ENCODE measurements at regions not wholly inside any gene's neighbourhood (a gene's known extent, or its start where the extent isn't known, plus 50 kb on each side); places are given as distances from the start of the nearest gene placed in this dataset.
A peak's percentile ranks its signal among the peaks of the same experiment; 100 is the strongest.

GRCh38 chr4:130703211-130703935 is 1607.4 kb downstream of the C4orf33 start:
- Histone ChIP-seq H3K9ac (ENCODE audit: low read length) (no peak overlapping the region), H3K79me1 (ENCODE audit: low read length) (no peaks in the 10 kb centered on the region), H3K79me2 (ENCODE audit: control insufficient read depth, insufficient read depth, low read length) (no peaks in the 10 kb centered on the region), H3K36me3 (ENCODE audit: control insufficient read depth, insufficient read depth, low read length) (no peaks in the 10 kb centered on the region), H3K4ac (ENCODE audit: low read depth, low read length) (no peak overlapping the region), H4K8ac (ENCODE audit: low read depth, low read length) (peak overlapping the region; percentile 56), H3K4me3 (ENCODE audit: low read length) (no peak overlapping the region), H4K5ac (ENCODE audit: low read length) (no peak overlapping the region), H3K4me1 (ENCODE audit: control insufficient read depth, low read depth, low read length) (no peaks in the 10 kb centered on the region), H3K27ac (ENCODE audit: low read depth, low read length) (no peak overlapping the region), H3K56ac (ENCODE audit: low read length) (no peak overlapping the region), H3K18ac (ENCODE audit: low read length) (peak overlapping the region; percentile 51), H3K4me2 (ENCODE audit: low read length) (no peak overlapping the region), H3K23ac (ENCODE audit: low read length) (no peak overlapping the region), H2AK5ac (ENCODE audit: low read length) (no peak overlapping the region), H2BK15ac (replicated peaks; ENCODE audit: low read depth) (no peak overlapping the region), H3K27me3 (ENCODE audit: insufficient read depth, low read length, poor library complexity) (no peaks in the 10 kb centered on the region), H2BK120ac (ENCODE audit: low read depth, low read length) (no peak overlapping the region), H2BK5ac (ENCODE audit: low read length) (no peak overlapping the region)
- no peak for DNase-seq
- no CpG with 5 or more reads among the region's 8 CpGs for WGBS (ENCODE audit: extremely low coverage, insufficient coverage, low lambda C conversion rate)

GRCh38 chr4:130705023-130705422 is 1609.1 kb downstream of the C4orf33 start:
- H3K4me2 ChIP-seq (ENCODE audit: low read length): no peak overlapping the region
- H3K56ac ChIP-seq (ENCODE audit: low read length): no peak overlapping the region
- H3K4ac ChIP-seq (ENCODE audit: low read depth, low read length): no peak overlapping the region
- no peak overlapping the region for H3K9ac ChIP-seq (ENCODE audit: low read length)
- H3K4me1 ChIP-seq (ENCODE audit: control insufficient read depth, low read depth, low read length): no peaks in the 10 kb centered on the region
- no peaks in the 10 kb centered on the region for H3K36me3 ChIP-seq (ENCODE audit: control insufficient read depth, insufficient read depth, low read length)
- no peak overlapping the region for H2BK5ac ChIP-seq (ENCODE audit: low read length)
- peak overlapping the region; percentile 39 for H3K18ac ChIP-seq (ENCODE audit: low read length)
- no peak overlapping the region for H3K23ac ChIP-seq (ENCODE audit: low read length)
- no peak overlapping the region for H2BK120ac ChIP-seq (ENCODE audit: low read depth, low read length)
- H4K8ac ChIP-seq (ENCODE audit: low read depth, low read length): no peak overlapping the region
- no peak overlapping the region for H2AK5ac ChIP-seq (ENCODE audit: low read length)
- H3K79me2 ChIP-seq (ENCODE audit: control insufficient read depth, insufficient read depth, low read length): no peaks in the 10 kb centered on the region
- H3K79me1 ChIP-seq (ENCODE audit: low read length): no peaks in the 10 kb centered on the region
- no peak overlapping the region for H2BK15ac ChIP-seq (replicated peaks; ENCODE audit: low read depth)
- no peak overlapping the region for H3K27ac ChIP-seq (ENCODE audit: low read depth, low read length)
- no peak for DNase-seq
- H4K5ac ChIP-seq (ENCODE audit: low read length): no peak overlapping the region
- H3K27me3 ChIP-seq (ENCODE audit: insufficient read depth, low read length, poor library complexity): no peaks in the 10 kb centered on the region
- no peak overlapping the region for H3K4me3 ChIP-seq (ENCODE audit: low read length)

- Histone ChIP-seq H2BK5ac (ENCODE audit: low read length) (no peak overlapping the region), H3K23ac (ENCODE audit: low read length) (no peak overlapping the region), H2AK5ac (ENCODE audit: low read length) (no peak overlapping the region), H3K79me1 (ENCODE audit: low read length) (no peaks in the 10 kb centered on the region), H3K36me3 (ENCODE audit: control insufficient read depth, insufficient read depth, low read length) (no peaks in the 10 kb centered on the region), H3K27me3 (ENCODE audit: insufficient read depth, low read length, poor library complexity) (no peaks in the 10 kb centered on the region), H3K18ac (ENCODE audit: low read length) (no peak overlapping the region), H3K79me2 (ENCODE audit: control insufficient read depth, insufficient read depth, low read length) (no peaks in the 10 kb centered on the region), H3K56ac (ENCODE audit: low read length) (no peak overlapping the region), H3K4me3 (ENCODE audit: low read length) (no peak overlapping the region), H4K5ac (ENCODE audit: low read length) (no peak overlapping the region), H2BK120ac (ENCODE audit: low read depth, low read length) (no peak overlapping the region), H3K27ac (ENCODE audit: low read depth, low read length) (no peak overlapping the region), H2BK15ac (replicated peaks; ENCODE audit: low read depth) (no peak overlapping the region), H4K8ac (ENCODE audit: low read depth, low read length) (no peak overlapping the region), H3K4me2 (ENCODE audit: low read length) (no peak overlapping the region), H3K4ac (ENCODE audit: low read depth, low read length) (no peak overlapping the region), H3K9ac (ENCODE audit: low read length) (no peak overlapping the region), H3K4me1 (ENCODE audit: control insufficient read depth, low read depth, low read length) (no peaks in the 10 kb centered on the region)
- WGBS (ENCODE audit: extremely low coverage, insufficient coverage, low lambda C conversion rate): no CpG with 5 or more reads among the region's 1 CpG
- DNase-seq: no peak
Observed at GRCh38 chr4:130712038-130712437, 1616.1 kb downstream of the C4orf33 start.

- whole genome bisulfite sequencing (ENCODE audit: extremely low coverage, insufficient coverage, low lambda C conversion rate): no CpG with 5 or more reads among the region's 1 CpG
Observed at GRCh38 chr4:130714006-130714405, 1618.1 kb downstream of the C4orf33 start.

GRCh38 chr4:130722361-130722760 is 1626.4 kb downstream of the C4orf33 start:
- Histone ChIP-seq H4K5ac (ENCODE audit: low read length) (no peak overlapping the region), H3K56ac (ENCODE audit: low read length) (no peak overlapping the region), H3K4me1 (ENCODE audit: control insufficient read depth, low read depth, low read length) (no peaks in the 10 kb centered on the region), H3K9ac (ENCODE audit: low read length) (no peak overlapping the region), H4K8ac (ENCODE audit: low read depth, low read length) (no peak overlapping the region), H3K4me2 (ENCODE audit: low read length) (no peak overlapping the region), H3K36me3 (ENCODE audit: control insufficient read depth, insufficient read depth, low read length) (no peaks in the 10 kb centered on the region), H2AK5ac (ENCODE audit: low read length) (no peak overlapping the region), H2BK15ac (replicated peaks; ENCODE audit: low read depth) (no peak overlapping the region), H3K4me3 (ENCODE audit: low read length) (no peak overlapping the region), H3K23ac (ENCODE audit: low read length) (no peak overlapping the region), H3K27me3 (ENCODE audit: insufficient read depth, low read length, poor library complexity) (no peaks in the 10 kb centered on the region), H3K79me2 (ENCODE audit: control insufficient read depth, insufficient read depth, low read length) (no peaks in the 10 kb centered on the region), H2BK5ac (ENCODE audit: low read length) (no peak overlapping the region), H3K79me1 (ENCODE audit: low read length) (no peaks in the 10 kb centered on the region), H3K4ac (ENCODE audit: low read depth, low read length) (no peak overlapping the region), H2BK120ac (ENCODE audit: low read depth, low read length) (no peak overlapping the region), H3K27ac (ENCODE audit: low read depth, low read length) (no peak overlapping the region), H3K18ac (ENCODE audit: low read length) (no peak overlapping the region)
- DNase-seq: peak; percentile 87

More at GRCh38 chr4:130714006-130714405, 1618.1 kb downstream of the C4orf33 start:
- no peak overlapping the region for H3K4me2 ChIP-seq (ENCODE audit: low read length)
- H3K56ac ChIP-seq (ENCODE audit: low read length): no peak overlapping the region
- H3K36me3 ChIP-seq (ENCODE audit: control insufficient read depth, insufficient read depth, low read length): no peaks in the 10 kb centered on the region
- no peak overlapping the region for H4K5ac ChIP-seq (ENCODE audit: low read length)
- no peaks in the 10 kb centered on the region for H3K4me1 ChIP-seq (ENCODE audit: control insufficient read depth, low read depth, low read length)
- no peak overlapping the region for H3K23ac ChIP-seq (ENCODE audit: low read length)
- no peaks in the 10 kb centered on the region for H3K79me1 ChIP-seq (ENCODE audit: low read length)
- no peak overlapping the region for H3K4ac ChIP-seq (ENCODE audit: low read depth, low read length)
- H3K27me3 ChIP-seq (ENCODE audit: insufficient read depth, low read length, poor library complexity): no peaks in the 10 kb centered on the region
- no peak overlapping the region for H3K27ac ChIP-seq (ENCODE audit: low read depth, low read length)
- H3K79me2 ChIP-seq (ENCODE audit: control insufficient read depth, insufficient read depth, low read length): no peaks in the 10 kb centered on the region
- H2BK5ac ChIP-seq (ENCODE audit: low read length): no peak overlapping the region
- H4K8ac ChIP-seq (ENCODE audit: low read depth, low read length): no peak overlapping the region
- no peak overlapping the region for H2AK5ac ChIP-seq (ENCODE audit: low read length)
- no peak for DNase-seq
- no peak overlapping the region for H3K18ac ChIP-seq (ENCODE audit: low read length)
- no peak overlapping the region for H2BK120ac ChIP-seq (ENCODE audit: low read depth, low read length)
- no peak overlapping the region for H3K4me3 ChIP-seq (ENCODE audit: low read length)
- H3K9ac ChIP-seq (ENCODE audit: low read length): no peak overlapping the region
- H2BK15ac ChIP-seq (replicated peaks; ENCODE audit: low read depth): no peak overlapping the region
